ENCODE measurements at regions not wholly inside any gene's neighbourhood (a gene's known extent, or its start where the extent isn't known, plus 50 kb on each side); places are given as distances from the start of the nearest gene placed in this dataset.
"Not testable (repeated sequence)": the region's sequence is repeated elsewhere in the genome, so short reads cannot be mapped to it uniquely, and the experiment has no call there.

DNA sequence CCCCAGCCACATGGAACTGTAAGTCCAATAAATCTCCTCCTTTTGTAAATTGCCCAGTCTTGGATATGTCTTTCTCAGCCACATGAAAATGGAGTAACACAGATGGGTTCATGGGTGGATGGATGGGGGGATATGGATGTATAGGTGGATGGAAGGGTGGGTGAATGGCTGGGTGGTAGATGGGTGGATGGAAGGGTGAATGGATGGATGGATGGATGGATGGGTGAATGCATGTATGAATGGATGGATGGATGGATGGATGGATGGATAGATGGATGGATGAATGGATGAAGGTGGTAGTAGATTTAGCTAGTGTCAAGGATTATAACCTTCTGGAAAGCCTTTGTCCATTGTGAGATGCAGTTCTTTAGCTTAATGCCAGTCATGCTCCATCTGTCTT lies 146.1 kb upstream of the ATP2B2 start:
- no peak overlapping the region for H3K4me3 ChIP-seq (ENCODE audit: low read length)
- no peak for TF ChIP-seq ZNF274 (IDR thresholded peaks at IDR 0.05; ENCODE audit: low read depth, low read length)

DNA sequence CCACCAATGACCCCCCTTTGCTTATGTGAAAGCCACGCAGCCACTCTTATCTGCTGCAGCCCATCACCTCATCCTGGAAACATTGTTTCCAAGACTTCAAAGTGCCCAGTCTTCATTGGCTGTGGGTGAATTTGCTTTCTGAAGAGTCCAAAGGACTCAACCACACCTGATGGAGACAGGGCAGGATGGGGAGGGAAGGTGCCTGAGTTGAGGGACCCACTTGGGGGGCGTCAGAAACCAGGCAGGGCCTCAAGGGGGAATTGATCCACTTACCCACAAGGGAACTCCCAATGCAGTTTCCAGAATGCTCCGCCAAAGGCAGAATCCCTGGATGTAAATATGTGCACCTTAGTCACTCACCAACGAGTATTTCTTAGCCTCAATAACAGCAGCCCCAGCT lies 147.9 kb upstream of the ATP2B2 start:
- no peak for TF ChIP-seq ZNF274 (IDR thresholded peaks at IDR 0.05; ENCODE audit: low read depth, low read length)
- H3K4me3 ChIP-seq (ENCODE audit: low read length), result no peak overlapping the region

DNA sequence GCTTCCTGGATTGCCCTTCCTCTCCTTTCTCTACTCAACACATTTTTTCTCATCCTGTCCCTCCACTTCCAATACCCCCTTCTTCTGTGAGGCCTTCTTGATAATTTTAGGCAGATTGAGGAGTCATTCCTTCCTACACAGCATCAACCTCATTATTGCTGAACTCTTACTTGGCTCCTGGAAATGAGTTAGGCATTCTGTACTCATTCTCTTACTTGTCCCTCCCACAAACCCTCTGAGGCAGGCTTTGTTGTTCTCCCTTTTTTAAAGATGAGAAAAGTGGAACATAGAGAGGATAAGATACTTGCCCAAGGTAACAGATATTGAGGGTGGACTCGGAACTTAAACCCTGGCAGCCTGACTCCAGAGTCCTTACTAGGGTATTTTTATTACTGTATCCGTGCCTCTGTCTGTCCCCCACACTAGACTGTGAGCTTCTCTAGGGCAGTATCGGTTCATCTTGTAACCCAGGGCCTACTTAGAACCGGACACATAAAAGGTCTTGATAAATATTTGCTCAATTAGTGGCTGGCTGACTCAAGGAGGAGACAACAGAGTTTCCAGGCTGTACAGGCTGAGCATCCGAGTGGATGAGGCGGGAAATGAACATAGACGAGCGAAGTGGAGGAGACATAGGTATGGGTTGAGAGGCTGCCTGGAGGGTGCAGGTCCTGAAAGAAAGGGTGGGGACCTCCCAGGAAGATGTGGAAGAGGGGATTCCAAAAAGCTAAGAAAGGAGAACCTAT lies 148.7 kb upstream of the ATP2B2 start:
- H3K4me3 ChIP-seq (ENCODE audit: low read length), result no peak overlapping the region
- no peak for TF ChIP-seq ZNF274 (IDR thresholded peaks at IDR 0.05; ENCODE audit: low read depth, low read length)

DNA sequence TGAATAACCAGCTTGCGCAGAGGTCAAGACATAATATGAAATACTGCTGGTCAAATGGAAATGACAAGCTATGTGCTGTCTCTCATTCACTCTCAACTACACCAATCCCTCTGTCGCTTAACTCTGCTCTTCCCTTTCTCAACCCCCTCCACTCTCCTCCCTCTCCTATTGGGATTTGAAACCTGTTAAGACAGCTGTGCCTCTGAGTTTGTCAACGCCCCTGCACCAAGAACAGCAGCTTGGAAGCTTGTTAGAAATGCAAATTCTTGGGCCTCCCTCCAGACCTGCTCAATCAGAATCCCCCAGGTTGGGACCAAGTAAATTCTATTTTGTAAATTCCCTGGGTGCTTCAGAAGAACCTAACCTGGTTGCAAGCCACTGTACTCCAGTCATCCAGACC lies 149.7 kb upstream of the ATP2B2 start:
- no peak for TF ChIP-seq ZNF274 (IDR thresholded peaks at IDR 0.05; ENCODE audit: low read depth, low read length)
- H3K4me3 ChIP-seq (ENCODE audit: low read length), result no peak overlapping the region

DNA sequence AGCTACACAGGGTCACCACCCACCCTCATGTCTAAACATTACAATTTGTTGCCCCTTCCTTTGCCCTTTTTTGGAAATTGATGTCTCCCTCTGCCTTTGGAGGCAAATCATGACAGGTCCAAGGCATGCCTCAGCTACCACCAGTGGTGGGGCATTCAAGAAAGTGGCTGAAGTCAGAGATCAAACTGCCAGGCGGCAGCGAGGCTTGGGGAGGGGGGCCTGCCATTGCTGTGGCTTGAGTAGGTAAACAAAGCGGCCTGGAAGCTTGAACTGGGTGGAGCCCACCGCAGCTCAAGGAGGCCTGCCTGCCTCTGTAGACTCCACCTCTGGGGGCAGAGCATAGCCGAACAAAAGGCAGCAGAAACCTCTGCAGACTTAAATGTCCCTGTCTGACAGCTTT lies 152.0 kb upstream of the ATP2B2 start:
- H3K4me3 ChIP-seq (ENCODE audit: low read length), result not testable (repeated sequence)

DNA sequence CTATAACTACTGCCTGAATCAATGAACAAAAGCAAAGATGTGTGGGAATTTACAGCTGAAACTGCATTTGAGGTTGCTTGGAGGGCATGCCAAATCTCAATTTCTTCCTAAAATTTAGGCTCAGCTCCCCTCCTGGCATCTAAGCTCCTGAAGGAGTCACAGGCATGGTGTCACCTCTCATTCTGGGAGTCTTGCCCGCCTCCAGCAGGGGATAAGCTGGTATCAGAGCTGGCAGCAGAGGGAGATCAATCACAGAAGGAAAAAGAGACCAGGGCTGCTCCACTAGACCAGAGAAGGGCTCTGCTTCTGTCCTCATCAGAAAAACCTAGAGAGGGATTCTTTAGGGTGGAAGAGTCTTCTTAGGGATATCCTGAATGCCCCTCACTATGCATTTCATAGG lies 150.4 kb upstream of the SLC6A11 start:
- no peak overlapping the region for H3K4me3 ChIP-seq (ENCODE audit: low read length)
- TF ChIP-seq ZNF274 (IDR thresholded peaks at IDR 0.05; ENCODE audit: low read depth, low read length), result no peak

DNA sequence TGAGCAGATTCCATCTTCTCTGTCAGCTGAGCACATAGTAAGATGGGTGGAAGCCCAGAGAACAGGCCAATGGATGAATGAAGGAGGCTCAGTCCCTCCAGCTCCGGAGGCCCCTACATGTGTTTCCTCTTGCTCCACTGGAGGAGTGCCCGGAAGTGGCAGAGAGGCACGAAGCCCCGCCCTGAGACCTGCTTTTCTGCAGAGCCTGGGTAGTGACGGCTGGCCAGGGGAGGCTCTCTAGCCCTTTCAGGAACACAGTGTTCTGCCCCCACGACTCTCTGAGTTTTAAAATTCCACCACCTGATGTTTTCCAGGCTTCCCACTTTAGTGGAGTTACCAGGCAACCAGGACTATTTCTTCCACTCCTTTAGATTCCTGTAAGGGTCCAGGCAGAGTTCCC lies 149.4 kb upstream of the SLC6A11 start:
- no peak for TF ChIP-seq ZNF274 (IDR thresholded peaks at IDR 0.05; ENCODE audit: low read depth, low read length)
- H3K4me3 ChIP-seq (ENCODE audit: low read length), result no peak overlapping the region

DNA sequence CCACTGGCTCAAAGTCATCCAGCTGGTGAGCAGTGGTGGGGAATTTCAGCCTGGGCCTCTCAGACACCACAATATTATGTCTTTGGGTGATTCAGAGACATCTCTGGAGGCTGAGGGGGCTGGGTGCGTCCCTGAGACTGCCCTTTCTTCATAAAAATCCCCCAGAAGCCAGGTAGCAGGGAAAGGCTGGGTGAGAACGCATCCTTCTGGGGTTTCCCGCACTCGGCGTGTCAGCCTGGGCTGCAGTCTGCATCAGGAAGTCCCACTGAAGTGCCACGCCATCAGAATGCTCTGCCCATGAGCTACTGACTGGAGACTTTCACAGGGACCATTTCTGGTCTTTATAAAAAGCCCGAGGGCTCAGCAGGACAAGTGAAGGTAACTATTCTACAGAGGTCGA lies 148.8 kb upstream of the SLC6A11 start:
- no peak for TF ChIP-seq ZNF274 (IDR thresholded peaks at IDR 0.05; ENCODE audit: low read depth, low read length)
- no peak overlapping the region for H3K4me3 ChIP-seq (ENCODE audit: low read length)

DNA sequence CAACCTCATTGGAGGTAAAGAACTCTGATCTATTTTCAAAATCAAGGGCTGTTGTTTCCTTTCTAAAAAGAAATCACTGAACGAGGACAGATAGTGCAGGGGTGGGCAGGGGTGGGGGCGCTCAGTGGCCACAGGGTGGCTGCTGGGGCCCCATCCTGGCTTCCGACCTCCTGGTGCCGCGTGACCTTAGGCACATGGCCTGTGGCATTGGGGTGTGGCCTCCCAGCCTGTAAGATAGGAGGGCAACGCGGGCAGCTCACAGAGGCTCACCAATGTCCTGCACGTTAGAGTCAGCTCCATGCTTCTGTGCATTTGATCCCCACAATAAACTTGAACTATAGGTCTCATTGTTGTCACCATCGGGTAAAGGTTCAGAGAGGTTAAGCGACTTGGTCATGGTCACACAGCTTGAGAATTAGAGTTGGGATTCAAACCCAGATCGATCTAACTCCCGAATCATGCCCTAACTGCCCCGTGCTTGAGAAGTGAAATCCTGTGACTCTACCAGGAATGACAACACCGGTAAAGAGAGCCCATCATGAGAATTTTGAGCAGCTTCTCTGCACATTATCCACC lies 148.0 kb upstream of the SLC6A11 start:
- no peak for TF ChIP-seq ZNF274 (IDR thresholded peaks at IDR 0.05; ENCODE audit: low read depth, low read length)
- no peak overlapping the region for H3K4me3 ChIP-seq (ENCODE audit: low read length)

DNA sequence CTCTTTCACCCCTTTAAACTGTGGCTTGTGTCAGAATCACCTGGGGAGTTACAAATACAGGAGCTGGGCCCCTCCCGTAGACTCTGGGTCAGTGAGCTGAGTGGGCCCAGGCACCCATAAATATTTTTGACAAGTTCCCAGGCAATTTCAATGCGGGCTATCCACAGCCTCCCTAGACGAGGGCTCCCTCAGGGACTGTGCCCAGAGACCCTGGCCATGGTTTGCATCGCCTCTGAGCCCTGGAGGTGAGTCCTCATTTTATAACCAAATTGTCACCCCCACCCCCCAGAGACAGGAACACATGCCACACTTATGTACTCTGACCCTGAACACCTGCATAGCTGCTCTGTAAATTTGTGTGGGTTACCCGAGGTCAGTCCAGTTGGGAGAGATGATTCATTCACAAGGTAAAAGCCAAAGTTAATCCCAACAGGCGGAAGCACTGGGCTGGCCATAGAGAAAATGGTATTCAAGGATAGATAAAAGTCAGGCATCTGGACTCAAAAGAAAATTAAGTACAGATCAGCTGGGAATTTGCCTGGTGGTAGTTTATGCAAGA lies 146.5 kb upstream of the SLC6A11 start:
- no peak overlapping the region for H3K4me3 ChIP-seq (ENCODE audit: low read length)
- no peak for TF ChIP-seq ZNF274 (IDR thresholded peaks at IDR 0.05; ENCODE audit: low read depth, low read length)

DNA sequence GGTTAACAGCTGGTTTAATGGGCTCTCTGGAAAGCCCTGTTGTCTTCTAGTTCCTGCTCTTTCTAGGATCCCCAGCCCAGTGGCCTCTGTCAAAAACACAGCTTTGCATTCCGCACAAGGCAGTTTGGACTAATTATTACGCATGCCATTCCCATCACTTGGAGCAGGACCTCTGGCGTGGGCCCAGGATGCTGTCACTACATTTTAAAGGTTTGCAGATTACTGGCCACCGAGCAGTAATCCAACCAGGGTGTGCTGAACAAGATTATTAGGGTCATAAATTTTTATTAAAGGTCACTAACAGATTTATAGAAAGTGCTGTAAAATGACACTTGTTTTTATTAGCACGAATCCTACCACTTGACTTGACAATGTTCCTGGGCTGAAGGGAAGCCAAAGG lies 143.6 kb upstream of the SLC6A11 start:
- no peak for TF ChIP-seq ZNF274 (IDR thresholded peaks at IDR 0.05; ENCODE audit: low read depth, low read length)
- no peak overlapping the region for H3K4me3 ChIP-seq (ENCODE audit: low read length)

DNA sequence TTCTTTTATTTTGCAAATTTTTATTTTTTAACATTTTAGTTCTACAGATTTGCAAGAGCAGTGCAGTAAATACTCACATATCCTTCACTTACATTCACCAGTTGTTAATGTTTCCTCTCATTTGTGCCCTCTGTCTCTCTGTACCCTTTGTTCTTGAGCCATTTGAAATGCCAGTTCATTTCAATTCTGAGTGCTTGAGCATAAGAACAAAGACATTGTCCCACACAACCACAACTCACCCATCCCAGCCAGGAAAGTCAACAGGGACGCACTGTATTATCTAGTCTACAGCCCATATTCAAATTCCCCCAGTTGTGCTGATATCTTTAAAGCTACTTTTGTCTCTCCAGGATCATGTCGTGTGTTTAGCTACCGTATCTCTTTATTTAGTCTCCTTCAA lies 141.4 kb upstream of the SLC6A11 start:
- no peak overlapping the region for H3K4me3 ChIP-seq (ENCODE audit: low read length)
- no peak for TF ChIP-seq ZNF274 (IDR thresholded peaks at IDR 0.05; ENCODE audit: low read depth, low read length)

DNA sequence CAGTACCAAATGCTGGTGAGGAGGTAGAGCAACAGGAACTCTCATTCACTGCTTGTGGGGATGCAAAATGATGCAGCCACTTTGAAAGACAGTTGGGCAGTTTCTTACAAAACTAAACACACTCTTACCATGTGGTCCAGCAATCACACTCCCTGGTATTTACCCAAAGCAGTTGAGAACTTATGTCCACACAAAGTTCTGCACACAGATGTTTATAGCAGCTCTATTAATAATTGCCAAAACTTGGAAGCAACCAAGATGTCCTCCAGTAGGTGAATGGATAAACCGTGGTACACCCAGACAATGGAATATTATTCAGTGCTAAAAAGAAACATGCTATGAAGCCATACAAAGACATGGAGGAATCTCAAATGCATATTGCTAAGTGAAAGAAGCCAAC lies 139.1 kb upstream of the SLC6A11 start:
- no peak for TF ChIP-seq ZNF274 (IDR thresholded peaks at IDR 0.05; ENCODE audit: low read depth, low read length)
- no peak overlapping the region for H3K4me3 ChIP-seq (ENCODE audit: low read length)

DNA sequence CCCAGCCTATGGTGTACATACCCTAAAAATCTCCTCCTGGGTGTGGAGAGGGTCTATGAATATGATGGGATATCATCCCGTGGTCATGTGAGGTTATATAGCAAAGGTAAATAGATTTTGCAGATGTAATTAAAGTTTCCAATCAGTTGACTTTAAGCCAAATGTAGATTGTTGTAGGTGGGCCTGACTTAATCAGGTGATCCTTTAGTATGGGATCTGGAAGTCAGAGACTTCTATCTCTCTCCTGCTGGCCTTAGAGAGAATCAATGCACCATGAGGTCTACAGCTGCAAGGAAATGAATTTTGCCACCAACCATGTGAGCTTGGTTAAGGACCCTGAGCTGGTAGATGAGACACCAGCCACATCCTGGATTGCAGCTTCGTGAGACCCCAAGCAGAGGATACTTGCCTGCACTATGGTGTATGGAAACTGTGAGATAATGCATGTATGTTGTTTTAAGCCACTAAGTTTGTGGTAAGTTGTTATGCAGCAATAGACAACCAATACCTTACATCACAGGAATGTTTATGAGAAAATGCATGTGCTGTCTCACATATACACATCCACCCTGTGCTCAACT lies 137.1 kb upstream of the SLC6A11 start:
- H3K4me3 ChIP-seq (ENCODE audit: low read length), result no peak overlapping the region
- no peak for TF ChIP-seq ZNF274 (IDR thresholded peaks at IDR 0.05; ENCODE audit: low read depth, low read length)

DNA sequence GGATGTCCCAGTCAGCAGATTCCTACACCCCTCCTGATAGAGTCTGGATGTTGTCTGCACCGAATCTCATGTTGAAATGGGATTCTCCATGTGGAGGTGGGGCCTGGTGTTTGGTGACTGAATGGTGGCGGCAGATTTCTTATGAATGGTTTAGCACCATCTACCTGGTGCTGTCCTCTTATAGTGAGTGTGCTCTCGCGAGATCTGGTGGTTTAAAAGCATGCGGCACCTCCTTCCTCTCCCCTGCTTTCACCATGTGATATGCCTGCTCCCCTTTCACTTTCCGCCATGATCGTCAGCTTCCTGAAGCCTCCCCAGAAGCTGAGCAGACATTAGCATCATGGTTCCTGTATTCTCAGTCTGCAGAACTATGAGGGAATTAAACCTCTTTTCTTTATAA lies 135.2 kb upstream of the SLC6A11 start:
- TF ChIP-seq ZNF274 (IDR thresholded peaks at IDR 0.05; ENCODE audit: low read depth, low read length), result no peak
- no peak overlapping the region for H3K4me3 ChIP-seq (ENCODE audit: low read length)

Data from GM08714 (cell line).